WTC11 (cell line): ENCODE measurements at regions not wholly inside any gene's neighbourhood (a gene's known extent, or its start where the extent isn't known, plus 50 kb on each side); places are given as distances from the start of the nearest gene placed in this dataset.

Experiments
- ATAC-seq: fragments of 200-7000 bp; cut with Tn5 transposase; 2 replicates; pipeline ENCODE4 v1.10.0; 2021; ENCODE audit warnings: mild to moderate bottlenecking, moderate library complexity
- CTCF ChIA-PET: fragments of 300-600 bp; sonication (Branson Sonifier 250); formaldehyde crosslinking; loops from one replicate; lab custom pipeline; 2021; ENCODE audit warnings: antibody characterized with exemption; lab: Charles Lee
- POLR2A ChIA-PET: fragments of 350-600 bp; sonication (Branson Sonifier 250); formaldehyde crosslinking; loops from one replicate; lab custom pipeline; 2021; ENCODE audit warnings: antibody characterized with exemption; lab: Charles Lee
- DNase-seq: peaks from one replicate; pipeline ENCODE4 v3.0.0; 2021; ENCODE audit warnings: low spot score
- H3K27ac Mint-ChIP-seq: 2 replicates; pipeline ENCODE4 v1.8.0; 2021; ENCODE audit warnings: mixed read lengths
- H3K27me3 Mint-ChIP-seq: 2 replicates; pipeline ENCODE4 v1.8.0; 2021; ENCODE audit warnings: low read depth, mild to moderate bottlenecking, moderate library complexity, mixed read lengths
- H3K36me3 Mint-ChIP-seq: 2 replicates; pipeline ENCODE4 v1.8.0; 2021; ENCODE audit warnings: mixed read lengths
- H3K4me1 Mint-ChIP-seq: 2 replicates; pipeline ENCODE4 v1.8.0; 2022; ENCODE audit warnings: mixed read lengths
- H3K4me3 Mint-ChIP-seq: 2 replicates; pipeline ENCODE4 v1.8.0; 2021; ENCODE audit warnings: mild to moderate bottlenecking, moderate library complexity, mixed read lengths
- H3K9me3 Mint-ChIP-seq: 2 replicates; pipeline ENCODE4 v1.8.0; 2021; ENCODE audit warnings: mixed read lengths
- ATF6 ChIP-seq: sonication (generic); formaldehyde crosslinking; IDR thresholded peaks from 2 replicates; pipeline ENCODE4 v1.8.1; 2023; ENCODE audit warnings: mild to moderate bottlenecking, missing genetic modification reagents
- CREM ChIP-seq: sonication (generic); formaldehyde crosslinking; IDR thresholded peaks from 2 replicates; pipeline ENCODE4 v1.8.1; 2022; ENCODE audit warnings: mild to moderate bottlenecking, missing genetic modification reagents, moderate library complexity
- E2F1 ChIP-seq: sonication (generic); formaldehyde crosslinking; IDR thresholded peaks from 2 replicates; pipeline ENCODE4 v1.8.0; 2022; ENCODE audit warnings: mild to moderate bottlenecking, missing genetic modification reagents
- ELF4 ChIP-seq: sonication (generic); formaldehyde crosslinking; IDR thresholded peaks from 2 replicates; pipeline ENCODE4 v1.8.1; 2022; ENCODE audit warnings: low read depth, mild to moderate bottlenecking, moderate library complexity, missing genetic modification reagents
- EMX1 ChIP-seq: fragments of 250-450 bp; sonication (Bioruptor Pico); IDR thresholded peaks from 2 replicates; pipeline ENCODE4 v1.8.0; 2021; ENCODE audit warnings: mild to moderate bottlenecking
- ESRRA ChIP-seq: sonication (generic); formaldehyde crosslinking; IDR thresholded peaks from 2 replicates; pipeline ENCODE4 v1.8.1; 2022; ENCODE audit warnings: mild to moderate bottlenecking, missing genetic modification reagents, borderline replicate concordance
- FOXP4 ChIP-seq: sonication (generic); formaldehyde crosslinking; IDR thresholded peaks from 2 replicates; pipeline ENCODE4 v1.8.0; 2022; ENCODE audit warnings: mild to moderate bottlenecking, missing genetic modification reagents
- GABPB1 ChIP-seq: sonication (generic); formaldehyde crosslinking; IDR thresholded peaks from 2 replicates; pipeline ENCODE4 v1.8.1; 2023; ENCODE audit warnings: mild to moderate bottlenecking, missing genetic modification reagents
- MLX ChIP-seq: sonication (generic); formaldehyde crosslinking; IDR thresholded peaks from 2 replicates; pipeline ENCODE4 v1.8.1; 2023; ENCODE audit warnings: mild to moderate bottlenecking, missing genetic modification reagents, moderate library complexity
- NFE2L1 ChIP-seq: sonication (generic); formaldehyde crosslinking; IDR thresholded peaks from 2 replicates; pipeline ENCODE4 v1.8.1; 2023; ENCODE audit warnings: missing genetic modification reagents
- NR1H2 ChIP-seq: sonication (generic); formaldehyde crosslinking; IDR thresholded peaks from 2 replicates; pipeline ENCODE4 v1.9.0; 2021; ENCODE audit warnings: mild to moderate bottlenecking, moderate library complexity, missing genetic modification reagents
- PREB ChIP-seq: sonication (generic); formaldehyde crosslinking; IDR thresholded peaks from 2 replicates; pipeline ENCODE4 v1.8.1; 2022; ENCODE audit warnings: mild to moderate bottlenecking, missing genetic modification reagents, moderate library complexity, borderline replicate concordance
- PRRX2 ChIP-seq: fragments of 250-450 bp; sonication (Bioruptor Pico); IDR thresholded peaks from 2 replicates; pipeline ENCODE4 v1.8.0; 2021; ENCODE audit warnings: mild to moderate bottlenecking
- SP1 ChIP-seq: sonication (generic); formaldehyde crosslinking; conservative IDR thresholded peaks from 2 replicates; pipeline ENCODE4 v1.8.1; 2022; ENCODE audit warnings: missing genetic modification reagents
- TEAD4 ChIP-seq: sonication (generic); formaldehyde crosslinking; IDR thresholded peaks from 2 replicates; pipeline ENCODE4 v1.8.0; 2022; ENCODE audit warnings: mild to moderate bottlenecking, missing genetic modification reagents
- ZMAT4 ChIP-seq: fragments of 250-450 bp; sonication (Bioruptor Pico); IDR thresholded peaks from 2 replicates; pipeline ENCODE4 v1.9.0; 2021; ENCODE audit warnings: mild to moderate bottlenecking
- ZNF138 ChIP-seq: sonication (generic); formaldehyde crosslinking; conservative IDR thresholded peaks from 2 replicates; pipeline ENCODE4 v1.8.1; 2022; ENCODE audit warnings: mild to moderate bottlenecking, moderate library complexity, missing genetic modification reagents
- ZNF425 ChIP-seq: fragments of 250-450 bp; sonication (Bioruptor Pico); conservative IDR thresholded peaks from 2 replicates; pipeline ENCODE4 v1.9.0; 2021; ENCODE audit warnings: mild to moderate bottlenecking

GRCh38 chr4:132646186-132646585 lies 502.9 kb upstream of the PCDH10 start (continued):
- TF ChIP-seq PREB: no peak
- TF ChIP-seq CREM (CRISPR knock-in tag): no peak
- no peak for TF ChIP-seq FOXP4 (CRISPR knock-in tag)
- TF ChIP-seq NFE2L1 (CRISPR knock-in tag): no peak
- no peak for TF ChIP-seq ZMAT4 (CRISPR knock-in tag)
- no peak for TF ChIP-seq EMX1
- TF ChIP-seq ATF6: no peak

GRCh38 chr4:132651196-132651595 lies 497.9 kb upstream of the PCDH10 start:
- CTCF ChIA-PET: no interaction called here

More at GRCh38 chr4:132651196-132651595, 497.9 kb upstream of the PCDH10 start:
- no peaks in the 10 kb centered on the region for H3K27me3 Mint-ChIP-seq
- TF ChIP-seq ESRRA (CRISPR knock-in tag) (no peak), NR1H2 (CRISPR knock-in tag) (no peak), ZNF138 (CRISPR knock-in tag) (no peak), PRRX2 (CRISPR knock-in tag) (no peak), PREB (no peak), ZNF425 (no peak), SP1 (CRISPR knock-in tag) (no peak), E2F1 (CRISPR knock-in tag) (no peak), ELF4 (CRISPR knock-in tag) (no peak), TEAD4 (CRISPR knock-in tag) (no peak), GABPB1 (CRISPR knock-in tag) (no peak), MLX (CRISPR knock-in tag) (no peak)
- POLR2A ChIA-PET: no interaction called here
- peaks cover 60% of the 10 kb centered on the region for H3K9me3 Mint-ChIP-seq
- H3K36me3 Mint-ChIP-seq: peaks cover 37% of the 10 kb centered on the region
- DNase-seq (no peak), ATAC-seq (no peak)
- H3K4me3 Mint-ChIP-seq: no peak overlapping the region
- H3K27ac Mint-ChIP-seq: no peak overlapping the region
- peaks cover 13% of the 10 kb centered on the region for H3K4me1 Mint-ChIP-seq
